SK-N-SH treated with all-trans-retinoic acid at 6 μM for 48 hours (cell line): ENCODE measurements at regions not wholly inside any gene's neighbourhood (a gene's known extent, or its start where the extent isn't known, plus 50 kb on each side); places are given as distances from the start of the nearest gene placed in this dataset.

Source experiments
- ATAC-seq: fragments of 200-7000 bp; cut with Tn5 transposase; 3 replicates; pipeline ENCODE4 v1.9.1; 2020; ENCODE audit warnings: mild to moderate bottlenecking, moderate library complexity
- ARNTL ChIP-seq: fragments of 450-650 bp; formaldehyde crosslinking; IDR thresholded peaks from 2 replicates; pipeline ENCODE4 v1.5.0; 2020; ENCODE audit warnings: low read depth, mild to moderate bottlenecking, moderate library complexity, borderline replicate concordance
- BACH2 ChIP-seq: fragments of 250-450 bp; sonication (Bioruptor Pico); IDR thresholded peaks from 2 replicates; pipeline ENCODE4 v1.9.0; 2021; ENCODE audit warnings: mild to moderate bottlenecking, borderline replicate concordance
- CSDC2 ChIP-seq: fragments of 250-450 bp; sonication (Bioruptor Pico); IDR thresholded peaks from 2 replicates; pipeline ENCODE4 v1.5.0; 2020; ENCODE audit warnings: mild to moderate bottlenecking, moderate library complexity
- ESRRG ChIP-seq: fragments of 250-450 bp; sonication (Bioruptor Pico); IDR thresholded peaks from 2 replicates; pipeline ENCODE4 v1.6.1; 2021; ENCODE audit warnings: mild to moderate bottlenecking
- GLIS3 ChIP-seq: fragments of 250-450 bp; sonication (Bioruptor Pico); IDR thresholded peaks from 2 replicates; pipeline ENCODE4 v1.5.0; 2020; ENCODE audit warnings: mild to moderate bottlenecking, moderate library complexity
- ISL1 ChIP-seq: fragments of 250-450 bp; sonication (Bioruptor Pico); IDR thresholded peaks from 2 replicates; pipeline ENCODE4 v2.1.2; 2022; ENCODE audit warnings: mild to moderate bottlenecking, moderate library complexity
- OSR1 ChIP-seq: fragments of 250-450 bp; sonication (Bioruptor Pico); IDR thresholded peaks from 2 replicates; pipeline ENCODE4 v1.8.0; 2022; ENCODE audit warnings: moderate library complexity, mild to moderate bottlenecking, inconsistent platforms
- PPARA ChIP-seq: fragments of 250-450 bp; sonication (Bioruptor Pico); IDR thresholded peaks from 2 replicates; pipeline ENCODE4 v1.5.0; 2020; ENCODE audit warnings: mild to moderate bottlenecking, borderline replicate concordance
- RARB ChIP-seq: fragments of 250-450 bp; sonication (Bioruptor Pico); IDR thresholded peaks from 2 replicates; pipeline ENCODE4 v1.8.0; 2021; ENCODE audit warnings: mild to moderate bottlenecking, moderate library complexity
- SNAI2 ChIP-seq: fragments of 250-450 bp; sonication (Bioruptor Pico); IDR thresholded peaks from 2 replicates; pipeline ENCODE4 v1.5.0; 2020; ENCODE audit warnings: mild to moderate bottlenecking, moderate library complexity
- TCF4 ChIP-seq: fragments of 250-450 bp; sonication (Bioruptor Pico); IDR thresholded peaks from 2 replicates; pipeline ENCODE4 v1.8.0; 2021; ENCODE audit warnings: mild to moderate bottlenecking, moderate library complexity, borderline replicate concordance
- TOX ChIP-seq: fragments of 250-450 bp; sonication (Bioruptor Pico); IDR thresholded peaks from 2 replicates; pipeline ENCODE4 v1.8.0; 2021; ENCODE audit warnings: mild to moderate bottlenecking, moderate library complexity, borderline replicate concordance
- ZC3H10 ChIP-seq: fragments of 250-450 bp; sonication (Bioruptor Pico); IDR thresholded peaks from 2 replicates; pipeline ENCODE4 v1.5.1; 2021; ENCODE audit warnings: mild to moderate bottlenecking, moderate library complexity
- ZFP3 ChIP-seq: fragments of 250-450 bp; sonication (Bioruptor Pico); IDR thresholded peaks from 2 replicates; pipeline ENCODE4 v1.5.0; 2020; ENCODE audit warnings: mild to moderate bottlenecking, moderate library complexity
- ZNF565 ChIP-seq: fragments of 450-650 bp; formaldehyde crosslinking; conservative IDR thresholded peaks from 2 replicates; pipeline ENCODE4 v1.5.0; 2020; ENCODE audit warnings: low read depth, mild to moderate bottlenecking, moderate library complexity
- ZNF70 ChIP-seq: fragments of 450-650 bp; formaldehyde crosslinking; IDR thresholded peaks from 2 replicates; pipeline ENCODE4 v1.5.0; 2020; ENCODE audit warnings: mild to moderate bottlenecking, moderate library complexity
- ZNF8 ChIP-seq: fragments of 450-650 bp; formaldehyde crosslinking; IDR thresholded peaks from 2 replicates; pipeline ENCODE4 v1.5.0; 2020; ENCODE audit warnings: mild to moderate bottlenecking, moderate library complexity
- TF ChIP-seq, protein P1 (sequence below): fragments of 250-450 bp; sonication (Bioruptor Pico); IDR thresholded peaks from 2 replicates; pipeline ENCODE4 v1.5.1; 2020; ENCODE audit warnings: low read depth, mild to moderate bottlenecking, moderate library complexity
- TF ChIP-seq, protein P2 (sequence below): fragments of 250-450 bp; sonication (Bioruptor Pico); IDR thresholded peaks from 2 replicates; pipeline ENCODE4 v1.8.0; 2021; ENCODE audit warnings: low read depth, mild to moderate bottlenecking, moderate library complexity, borderline replicate concordance
- TF ChIP-seq, protein P3 (sequence below): fragments of 250-450 bp; sonication (Bioruptor Pico); IDR thresholded peaks from 2 replicates; pipeline ENCODE4 v1.5.1; 2021; ENCODE audit warnings: mild to moderate bottlenecking, moderate library complexity
- TF ChIP-seq, protein P4 (sequence below): fragments of 250-450 bp; sonication (Bioruptor Pico); IDR thresholded peaks from 2 replicates; pipeline ENCODE4 v1.8.0; 2020; ENCODE audit warnings: mild to moderate bottlenecking, moderate library complexity, borderline replicate concordance
- TF ChIP-seq, protein P5 (sequence below): fragments of 250-450 bp; sonication (Bioruptor Pico); IDR thresholded peaks from 2 replicates; pipeline ENCODE4 v1.5.0; 2020; ENCODE audit warnings: mild to moderate bottlenecking, moderate library complexity

DNA sequence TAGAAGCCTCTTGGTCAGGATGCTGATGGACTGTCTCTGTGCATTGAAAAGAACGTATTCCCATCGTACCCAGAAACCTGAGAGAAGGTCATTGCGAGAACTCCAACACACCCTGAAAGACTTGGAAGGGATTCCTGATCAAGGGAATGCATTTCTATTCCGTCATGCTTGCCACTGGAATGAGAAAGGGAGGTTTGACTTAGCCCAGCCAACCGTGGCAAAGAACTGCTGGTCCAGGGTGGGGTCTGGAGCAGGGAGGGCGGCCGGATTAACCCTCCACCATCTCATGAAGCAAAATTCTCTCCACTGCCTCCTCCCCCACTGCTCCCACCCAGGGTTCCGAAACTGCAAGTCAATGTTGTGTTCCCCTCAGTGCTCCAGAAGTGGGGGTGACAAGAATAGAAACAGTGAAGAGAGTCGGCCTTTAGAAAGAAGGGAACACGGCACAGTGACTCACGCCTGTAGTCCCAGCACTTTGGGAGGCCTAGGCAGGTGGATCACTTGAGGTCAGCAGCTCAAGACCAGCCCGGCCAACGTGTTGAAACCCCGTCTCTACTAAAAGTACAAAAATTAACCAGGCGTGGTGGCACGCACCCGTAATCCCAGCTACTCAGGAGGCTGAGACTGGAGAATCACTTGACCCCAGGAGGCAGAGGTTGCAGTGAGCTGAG lies 137.5 kb upstream of the MGMT start:
- no peak for ATAC-seq
- TF ChIP-seq ZNF70 (CRISPR knock-in tag): no peak
- no peak for TF ChIP-seq PPARA (CRISPR knock-in tag)

DNA sequence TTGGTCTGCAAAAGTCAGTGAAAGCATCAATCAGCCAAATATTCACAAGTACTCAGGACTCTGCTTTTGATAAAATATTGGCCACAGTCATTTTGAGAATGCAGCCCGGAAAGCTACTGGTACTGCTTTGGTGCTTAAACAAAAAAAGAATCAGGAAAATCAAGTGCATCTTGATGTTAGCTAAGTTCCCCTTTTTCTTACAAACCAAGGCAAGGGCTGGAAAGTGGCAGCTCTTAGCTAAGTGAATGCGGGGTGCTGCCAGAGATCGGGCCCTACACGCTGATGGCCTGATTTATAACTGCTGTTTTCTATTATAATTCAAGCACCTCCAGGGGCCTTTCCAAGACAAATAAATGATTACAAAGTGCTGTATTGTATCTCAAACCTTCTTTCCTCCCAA lies 136.8 kb upstream of the MGMT start:
- no peak for TF ChIP-seq BACH2 (CRISPR knock-in tag)
- TF ChIP-seq, protein P1, sequence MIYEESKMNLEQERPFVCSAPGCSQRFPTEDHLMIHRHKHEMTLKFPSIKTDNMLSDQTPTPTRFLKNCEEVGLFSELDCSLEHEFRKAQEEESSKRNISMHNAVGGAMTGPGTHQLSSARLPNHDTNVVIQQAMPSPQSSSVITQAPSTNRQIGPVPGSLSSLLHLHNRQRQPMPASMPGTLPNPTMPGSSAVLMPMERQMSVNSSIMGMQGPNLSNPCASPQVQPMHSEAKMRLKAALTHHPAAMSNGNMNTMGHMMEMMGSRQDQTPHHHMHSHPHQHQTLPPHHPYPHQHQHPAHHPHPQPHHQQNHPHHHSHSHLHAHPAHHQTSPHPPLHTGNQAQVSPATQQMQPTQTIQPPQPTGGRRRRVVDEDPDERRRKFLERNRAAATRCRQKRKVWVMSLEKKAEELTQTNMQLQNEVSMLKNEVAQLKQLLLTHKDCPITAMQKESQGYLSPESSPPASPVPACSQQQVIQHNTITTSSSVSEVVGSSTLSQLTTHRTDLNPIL (CRISPR knock-in tag): no peak
- no peak for TF ChIP-seq GLIS3
- TF ChIP-seq, protein P2, sequence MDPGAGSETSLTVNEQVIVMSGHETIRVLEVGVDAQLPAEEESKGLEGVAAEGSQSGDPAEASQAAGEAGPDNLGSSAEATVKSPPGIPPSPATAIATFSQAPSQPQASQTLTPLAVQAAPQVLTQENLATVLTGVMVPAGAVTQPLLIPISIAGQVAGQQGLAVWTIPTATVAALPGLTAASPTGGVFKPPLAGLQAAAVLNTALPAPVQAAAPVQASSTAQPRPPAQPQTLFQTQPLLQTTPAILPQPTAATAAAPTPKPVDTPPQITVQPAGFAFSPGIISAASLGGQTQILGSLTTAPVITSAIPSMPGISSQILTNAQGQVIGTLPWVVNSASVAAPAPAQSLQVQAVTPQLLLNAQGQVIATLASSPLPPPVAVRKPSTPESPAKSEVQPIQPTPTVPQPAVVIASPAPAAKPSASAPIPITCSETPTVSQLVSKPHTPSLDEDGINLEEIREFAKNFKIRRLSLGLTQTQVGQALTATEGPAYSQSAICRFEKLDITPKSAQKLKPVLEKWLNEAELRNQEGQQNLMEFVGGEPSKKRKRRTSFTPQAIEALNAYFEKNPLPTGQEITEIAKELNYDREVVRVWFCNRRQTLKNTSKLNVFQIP (CRISPR knock-in tag): no peak
- TF ChIP-seq CSDC2 (CRISPR knock-in tag): no peak
- no peak for TF ChIP-seq RARB
- no peak for TF ChIP-seq ESRRG (CRISPR knock-in tag)
- no peak for TF ChIP-seq TCF4
- no peak for TF ChIP-seq TOX (CRISPR knock-in tag)
- no peak for TF ChIP-seq OSR1 (CRISPR knock-in tag)
- TF ChIP-seq SNAI2: no peak
- no peak for TF ChIP-seq ZNF70 (CRISPR knock-in tag)
- no peak for TF ChIP-seq ARNTL (CRISPR knock-in tag)
- TF ChIP-seq ISL1 (CRISPR knock-in tag): no peak
- TF ChIP-seq, protein P3, sequence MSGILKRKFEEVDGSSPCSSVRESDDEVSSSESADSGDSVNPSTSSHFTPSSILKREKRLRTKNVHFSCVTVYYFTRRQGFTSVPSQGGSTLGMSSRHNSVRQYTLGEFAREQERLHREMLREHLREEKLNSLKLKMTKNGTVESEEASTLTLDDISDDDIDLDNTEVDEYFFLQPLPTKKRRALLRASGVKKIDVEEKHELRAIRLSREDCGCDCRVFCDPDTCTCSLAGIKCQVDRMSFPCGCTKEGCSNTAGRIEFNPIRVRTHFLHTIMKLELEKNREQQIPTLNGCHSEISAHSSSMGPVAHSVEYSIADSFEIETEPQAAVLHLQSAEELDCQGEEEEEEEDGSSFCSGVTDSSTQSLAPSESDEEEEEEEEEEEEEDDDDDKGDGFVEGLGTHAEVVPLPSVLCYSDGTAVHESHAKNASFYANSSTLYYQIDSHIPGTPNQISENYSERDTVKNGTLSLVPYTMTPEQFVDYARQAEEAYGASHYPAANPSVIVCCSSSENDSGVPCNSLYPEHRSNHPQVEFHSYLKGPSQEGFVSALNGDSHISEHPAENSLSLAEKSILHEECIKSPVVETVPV (CRISPR knock-in tag): no peak
- TF ChIP-seq, protein P4, sequence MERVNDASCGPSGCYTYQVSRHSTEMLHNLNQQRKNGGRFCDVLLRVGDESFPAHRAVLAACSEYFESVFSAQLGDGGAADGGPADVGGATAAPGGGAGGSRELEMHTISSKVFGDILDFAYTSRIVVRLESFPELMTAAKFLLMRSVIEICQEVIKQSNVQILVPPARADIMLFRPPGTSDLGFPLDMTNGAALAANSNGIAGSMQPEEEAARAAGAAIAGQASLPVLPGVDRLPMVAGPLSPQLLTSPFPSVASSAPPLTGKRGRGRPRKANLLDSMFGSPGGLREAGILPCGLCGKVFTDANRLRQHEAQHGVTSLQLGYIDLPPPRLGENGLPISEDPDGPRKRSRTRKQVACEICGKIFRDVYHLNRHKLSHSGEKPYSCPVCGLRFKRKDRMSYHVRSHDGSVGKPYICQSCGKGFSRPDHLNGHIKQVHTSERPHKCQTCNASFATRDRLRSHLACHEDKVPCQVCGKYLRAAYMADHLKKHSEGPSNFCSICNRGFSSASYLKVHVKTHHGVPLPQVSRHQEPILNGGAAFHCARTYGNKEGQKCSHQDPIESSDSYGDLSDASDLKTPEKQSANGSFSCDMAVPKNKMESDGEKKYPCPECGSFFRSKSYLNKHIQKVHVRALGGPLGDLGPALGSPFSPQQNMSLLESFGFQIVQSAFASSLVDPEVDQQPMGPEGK: no peak
- no peak for TF ChIP-seq ZC3H10 (CRISPR knock-in tag)
- ATAC-seq: no peak

DNA sequence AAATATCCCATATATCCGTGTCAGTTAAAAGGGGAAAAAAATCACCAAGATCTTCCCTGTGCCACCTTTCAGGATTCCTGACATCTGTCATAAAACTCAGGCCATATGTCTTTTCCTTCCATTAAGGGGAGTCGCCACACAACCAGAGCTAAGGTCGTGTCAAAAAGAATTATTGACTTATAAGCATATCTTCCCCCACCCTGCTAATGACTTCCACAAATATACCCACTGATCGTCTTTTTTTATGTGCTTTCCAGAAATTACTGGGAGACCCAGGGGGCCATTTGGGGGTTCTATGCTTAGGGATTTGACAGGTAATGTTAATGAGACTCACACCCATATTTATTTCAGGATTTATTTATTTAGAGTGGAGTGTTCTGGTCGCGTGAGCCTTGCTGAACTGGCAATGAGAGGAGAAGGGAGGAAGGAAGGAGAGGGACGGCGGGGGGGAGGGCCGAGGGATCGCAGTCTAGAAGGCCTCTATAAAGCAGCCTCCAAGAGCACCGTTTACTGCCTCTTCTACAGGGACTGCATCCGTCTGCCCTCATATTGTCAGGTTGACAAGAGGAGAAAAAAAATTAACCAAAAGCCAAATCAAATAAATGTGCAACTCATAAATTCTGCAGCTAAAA lies 135.7 kb upstream of the MGMT start:
- no peak for ATAC-seq
- TF ChIP-seq GLIS3 (no peak), ZNF70 (CRISPR knock-in tag) (no peak), ZFP3 (CRISPR knock-in tag) (no peak), RARB (no peak), SNAI2 (no peak), ARNTL (CRISPR knock-in tag) (no peak), BACH2 (CRISPR knock-in tag) (no peak), CSDC2 (CRISPR knock-in tag) (no peak), TOX (CRISPR knock-in tag) (no peak), ISL1 (CRISPR knock-in tag) (no peak), TCF4 (no peak), ZNF565 (no peak), ZNF8 (CRISPR knock-in tag) (no peak)
- TF ChIP-seq, protein P2 (CRISPR knock-in tag): no peak
- TF ChIP-seq, protein P1 (CRISPR knock-in tag): no peak
- TF ChIP-seq, protein P4: no peak
- TF ChIP-seq, protein P5, sequence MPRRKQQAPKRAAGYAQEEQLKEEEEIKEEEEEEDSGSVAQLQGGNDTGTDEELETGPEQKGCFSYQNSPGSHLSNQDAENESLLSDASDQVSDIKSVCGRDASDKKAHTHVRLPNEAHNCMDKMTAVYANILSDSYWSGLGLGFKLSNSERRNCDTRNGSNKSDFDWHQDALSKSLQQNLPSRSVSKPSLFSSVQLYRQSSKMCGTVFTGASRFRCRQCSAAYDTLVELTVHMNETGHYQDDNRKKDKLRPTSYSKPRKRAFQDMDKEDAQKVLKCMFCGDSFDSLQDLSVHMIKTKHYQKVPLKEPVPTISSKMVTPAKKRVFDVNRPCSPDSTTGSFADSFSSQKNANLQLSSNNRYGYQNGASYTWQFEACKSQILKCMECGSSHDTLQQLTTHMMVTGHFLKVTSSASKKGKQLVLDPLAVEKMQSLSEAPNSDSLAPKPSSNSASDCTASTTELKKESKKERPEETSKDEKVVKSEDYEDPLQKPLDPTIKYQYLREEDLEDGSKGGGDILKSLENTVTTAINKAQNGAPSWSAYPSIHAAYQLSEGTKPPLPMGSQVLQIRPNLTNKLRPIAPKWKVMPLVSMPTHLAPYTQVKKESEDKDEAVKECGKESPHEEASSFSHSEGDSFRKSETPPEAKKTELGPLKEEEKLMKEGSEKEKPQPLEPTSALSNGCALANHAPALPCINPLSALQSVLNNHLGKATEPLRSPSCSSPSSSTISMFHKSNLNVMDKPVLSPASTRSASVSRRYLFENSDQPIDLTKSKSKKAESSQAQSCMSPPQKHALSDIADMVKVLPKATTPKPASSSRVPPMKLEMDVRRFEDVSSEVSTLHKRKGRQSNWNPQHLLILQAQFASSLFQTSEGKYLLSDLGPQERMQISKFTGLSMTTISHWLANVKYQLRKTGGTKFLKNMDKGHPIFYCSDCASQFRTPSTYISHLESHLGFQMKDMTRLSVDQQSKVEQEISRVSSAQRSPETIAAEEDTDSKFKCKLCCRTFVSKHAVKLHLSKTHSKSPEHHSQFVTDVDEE: no peak
